Neural cell (in vitro differentiated cells): ENCODE measurements at regions not wholly inside any gene's neighbourhood (a gene's known extent, or its start where the extent isn't known, plus 50 kb on each side); places are given as distances from the start of the nearest gene placed in this dataset.
"Not testable (repeated sequence)": the region's sequence is repeated elsewhere in the genome, so short reads cannot be mapped to it uniquely, and the experiment has no call there.

Experiments used
- EP300 ChIP-seq: fragments of 450-650 bp; conservative IDR thresholded peaks from 2 replicates; pipeline ENCODE4 v1.6.1; 2014; ENCODE audit warnings: antibody characterized with exemption, mild to moderate bottlenecking, moderate library complexity; ENCODE audit not compliant: poor library complexity, severe bottlenecking
- EZH2 ChIP-seq: fragments of 200-600, 300-800 bp; shearing (Covaris generic), sonication (generic); IDR thresholded peaks from 2 replicates; pipeline ENCODE4 v1.6.1; 2014; ENCODE audit warnings: antibody characterized with exemption, low read length, borderline replicate concordance, mild to moderate bottlenecking; ENCODE audit not compliant: insufficient read depth, poor library complexity, severe bottlenecking
- MXI1 ChIP-seq: fragments of 450-650 bp; conservative IDR thresholded peaks from 2 replicates; pipeline ENCODE4 v1.6.1; 2014; ENCODE audit warnings: antibody characterized with exemption, mild to moderate bottlenecking; ENCODE audit not compliant: poor library complexity, severe bottlenecking
- POLR2AphosphoS5 ChIP-seq: IDR thresholded peaks from 2 replicates; pipeline ENCODE4 v1.6.1; 2012
- RAD21 ChIP-seq: fragments of 450-650 bp; conservative IDR thresholded peaks from 2 replicates; pipeline ENCODE4 v1.6.1; 2014; ENCODE audit warnings: antibody characterized with exemption, mild to moderate bottlenecking, moderate library complexity
- SMC3 ChIP-seq: fragments of 450-650 bp; conservative IDR thresholded peaks from 2 replicates; pipeline ENCODE4 v1.6.1; 2014; ENCODE audit warnings: antibody characterized with exemption, mild to moderate bottlenecking, moderate library complexity; ENCODE audit not compliant: poor library complexity
- TAF1 ChIP-seq: IDR thresholded peaks from 2 replicates; pipeline ENCODE4 v1.6.1; 2012; ENCODE audit warnings: low read depth
- TF ChIP-seq, protein P1 (sequence below): IDR thresholded peaks from 2 replicates; pipeline ENCODE4 v1.6.1; 2012; ENCODE audit warnings: borderline replicate concordance
- TF ChIP-seq, protein P2 (sequence below): fragments of 450-650 bp; IDR thresholded peaks from 2 replicates; pipeline ENCODE4 v1.5.1; 2014; ENCODE audit warnings: antibody characterized with exemption, mild to moderate bottlenecking, moderate library complexity; ENCODE audit not compliant: poor library complexity, severe bottlenecking

DNA sequence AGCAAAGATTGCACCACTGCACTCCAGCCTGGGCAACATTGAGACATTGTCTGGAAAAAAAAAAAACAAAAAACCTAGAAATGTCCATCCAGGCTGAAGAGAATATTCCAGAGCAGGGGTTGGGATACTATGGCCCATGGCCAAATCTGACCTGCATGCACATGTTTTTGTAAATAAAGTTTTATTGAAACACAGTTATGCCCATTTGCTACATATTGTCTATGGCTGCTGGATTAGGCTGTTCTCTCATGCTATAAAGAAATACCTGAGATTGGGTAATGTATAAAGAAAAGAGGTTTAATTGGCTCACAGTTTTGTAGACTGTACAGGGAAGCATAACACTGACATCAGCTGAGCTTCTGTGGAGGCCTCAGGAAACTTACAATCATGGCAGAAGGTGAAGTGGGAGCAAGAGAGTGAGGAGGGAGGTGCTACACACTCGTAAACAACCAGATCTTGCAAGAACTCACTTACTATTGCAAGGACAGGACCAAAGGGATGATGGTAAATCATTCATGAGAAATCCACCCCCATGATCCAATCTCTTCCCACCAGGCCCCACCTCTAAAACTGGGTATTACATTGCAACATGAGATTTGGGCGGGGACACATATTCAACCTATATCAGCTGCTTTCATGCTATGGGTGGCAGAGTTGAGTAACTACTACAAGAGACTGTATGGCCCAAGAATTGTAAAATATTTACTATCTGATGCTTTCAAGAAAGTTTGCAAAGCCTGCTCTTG is 137.8 kb upstream of the ROPN1B start:
- not testable (repeated sequence) for TF ChIP-seq SMC3, EP300, MXI1, POLR2AphosphoS5, EZH2, TAF1, RAD21
- TF ChIP-seq, protein P1, sequence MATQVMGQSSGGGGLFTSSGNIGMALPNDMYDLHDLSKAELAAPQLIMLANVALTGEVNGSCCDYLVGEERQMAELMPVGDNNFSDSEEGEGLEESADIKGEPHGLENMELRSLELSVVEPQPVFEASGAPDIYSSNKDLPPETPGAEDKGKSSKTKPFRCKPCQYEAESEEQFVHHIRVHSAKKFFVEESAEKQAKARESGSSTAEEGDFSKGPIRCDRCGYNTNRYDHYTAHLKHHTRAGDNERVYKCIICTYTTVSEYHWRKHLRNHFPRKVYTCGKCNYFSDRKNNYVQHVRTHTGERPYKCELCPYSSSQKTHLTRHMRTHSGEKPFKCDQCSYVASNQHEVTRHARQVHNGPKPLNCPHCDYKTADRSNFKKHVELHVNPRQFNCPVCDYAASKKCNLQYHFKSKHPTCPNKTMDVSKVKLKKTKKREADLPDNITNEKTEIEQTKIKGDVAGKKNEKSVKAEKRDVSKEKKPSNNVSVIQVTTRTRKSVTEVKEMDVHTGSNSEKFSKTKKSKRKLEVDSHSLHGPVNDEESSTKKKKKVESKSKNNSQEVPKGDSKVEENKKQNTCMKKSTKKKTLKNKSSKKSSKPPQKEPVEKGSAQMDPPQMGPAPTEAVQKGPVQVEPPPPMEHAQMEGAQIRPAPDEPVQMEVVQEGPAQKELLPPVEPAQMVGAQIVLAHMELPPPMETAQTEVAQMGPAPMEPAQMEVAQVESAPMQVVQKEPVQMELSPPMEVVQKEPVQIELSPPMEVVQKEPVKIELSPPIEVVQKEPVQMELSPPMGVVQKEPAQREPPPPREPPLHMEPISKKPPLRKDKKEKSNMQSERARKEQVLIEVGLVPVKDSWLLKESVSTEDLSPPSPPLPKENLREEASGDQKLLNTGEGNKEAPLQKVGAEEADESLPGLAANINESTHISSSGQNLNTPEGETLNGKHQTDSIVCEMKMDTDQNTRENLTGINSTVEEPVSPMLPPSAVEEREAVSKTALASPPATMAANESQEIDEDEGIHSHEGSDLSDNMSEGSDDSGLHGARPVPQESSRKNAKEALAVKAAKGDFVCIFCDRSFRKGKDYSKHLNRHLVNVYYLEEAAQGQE, result not testable (repeated sequence)
- TF ChIP-seq, protein P2, sequence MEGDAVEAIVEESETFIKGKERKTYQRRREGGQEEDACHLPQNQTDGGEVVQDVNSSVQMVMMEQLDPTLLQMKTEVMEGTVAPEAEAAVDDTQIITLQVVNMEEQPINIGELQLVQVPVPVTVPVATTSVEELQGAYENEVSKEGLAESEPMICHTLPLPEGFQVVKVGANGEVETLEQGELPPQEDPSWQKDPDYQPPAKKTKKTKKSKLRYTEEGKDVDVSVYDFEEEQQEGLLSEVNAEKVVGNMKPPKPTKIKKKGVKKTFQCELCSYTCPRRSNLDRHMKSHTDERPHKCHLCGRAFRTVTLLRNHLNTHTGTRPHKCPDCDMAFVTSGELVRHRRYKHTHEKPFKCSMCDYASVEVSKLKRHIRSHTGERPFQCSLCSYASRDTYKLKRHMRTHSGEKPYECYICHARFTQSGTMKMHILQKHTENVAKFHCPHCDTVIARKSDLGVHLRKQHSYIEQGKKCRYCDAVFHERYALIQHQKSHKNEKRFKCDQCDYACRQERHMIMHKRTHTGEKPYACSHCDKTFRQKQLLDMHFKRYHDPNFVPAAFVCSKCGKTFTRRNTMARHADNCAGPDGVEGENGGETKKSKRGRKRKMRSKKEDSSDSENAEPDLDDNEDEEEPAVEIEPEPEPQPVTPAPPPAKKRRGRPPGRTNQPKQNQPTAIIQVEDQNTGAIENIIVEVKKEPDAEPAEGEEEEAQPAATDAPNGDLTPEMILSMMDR, result not testable (repeated sequence)
